Activated effector memory CD4-positive, alpha-beta T cell treated with Interleukin-2 at 50 U/mL for 16 hours (primary cell): ENCODE measurements at regions not wholly inside any gene's neighbourhood (a gene's known extent, or its start where the extent isn't known, plus 50 kb on each side); places are given as distances from the start of the nearest gene placed in this dataset.
A peak's percentile ranks its signal among the peaks of the same experiment; 100 is the strongest.

Experiments
- DNase-seq: peaks from one replicate; pipeline ENCODE4 v3.0.0-alpha.2; 2020

GRCh38 chr4:152156442-152156841, 379.4 kb downstream of the FBXW7 start:
- DNase-seq, result no peak

GRCh38 chr4:152155070-152155469, 380.8 kb downstream of the FBXW7 start:
- DNase-seq, result no peak

- DNase-seq, result no peak
These were observed 381.5 kb downstream of the FBXW7 start for GRCh38 chr4:152154433-152154832.

- DNase-seq, result no peak
These were observed 382.2 kb downstream of the FBXW7 start for GRCh38 chr4:152153476-152154270.

DNA sequence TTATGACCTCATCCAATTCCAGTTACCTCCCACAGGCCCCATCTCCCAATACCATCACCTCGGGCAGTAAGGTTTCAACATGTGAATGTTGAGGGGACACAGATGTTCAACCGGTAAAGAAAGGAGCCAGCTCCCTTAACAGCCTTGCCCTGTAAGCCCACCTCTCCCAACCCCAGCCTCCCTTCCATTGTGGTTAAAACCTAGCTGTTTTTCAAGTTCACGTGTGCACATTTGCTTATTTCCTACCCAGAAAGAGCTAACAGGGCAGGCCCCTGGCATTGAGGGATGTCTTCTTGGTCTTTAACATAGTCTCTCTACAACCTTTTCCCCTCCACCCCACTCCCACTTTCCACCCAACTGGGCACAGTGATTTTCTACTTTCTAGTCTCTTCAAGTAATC, 385.7 kb downstream of the FBXW7 start:
- DNase-seq, result no peak

DNA sequence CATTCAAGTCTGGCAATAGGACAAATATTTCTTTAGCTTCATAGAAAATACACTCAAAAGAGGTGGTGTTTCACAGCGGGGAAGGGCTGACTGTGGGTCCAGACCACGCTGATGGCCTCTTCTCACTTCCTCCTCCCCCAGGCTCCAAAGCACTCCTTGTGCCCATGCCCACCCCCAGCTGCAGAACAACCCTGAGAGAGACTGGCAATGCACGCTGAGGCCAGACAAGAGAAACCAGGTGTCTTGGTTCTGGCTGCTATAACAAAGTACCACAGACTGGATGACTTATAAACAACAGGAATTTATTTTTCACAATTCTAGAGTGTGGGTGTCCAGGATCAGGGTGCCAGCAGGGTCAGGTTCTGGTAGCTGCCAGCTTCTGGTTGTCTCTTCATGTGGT, 386.1 kb downstream of the FBXW7 start:
- no peak for DNase-seq

DNA sequence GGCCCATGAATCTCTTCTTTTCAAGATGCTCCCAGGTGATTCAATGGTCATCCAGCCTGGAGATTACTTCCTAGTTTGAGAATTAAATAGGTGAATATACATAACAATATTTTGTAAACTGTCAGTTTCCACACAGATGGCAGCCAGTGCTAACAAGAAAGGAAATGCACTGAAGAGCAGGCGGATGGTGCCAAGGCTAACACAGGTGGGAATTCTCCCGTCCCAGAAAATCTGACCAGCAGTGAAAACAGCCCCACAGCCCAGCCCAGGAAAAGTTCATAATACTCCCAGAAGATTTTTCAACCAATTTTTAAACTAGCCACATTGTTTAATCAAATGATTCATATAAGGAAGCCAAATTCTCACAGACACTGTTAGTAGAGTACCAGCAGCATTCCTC, 387.2 kb upstream of the GATB start:
- no peak for DNase-seq

DNA sequence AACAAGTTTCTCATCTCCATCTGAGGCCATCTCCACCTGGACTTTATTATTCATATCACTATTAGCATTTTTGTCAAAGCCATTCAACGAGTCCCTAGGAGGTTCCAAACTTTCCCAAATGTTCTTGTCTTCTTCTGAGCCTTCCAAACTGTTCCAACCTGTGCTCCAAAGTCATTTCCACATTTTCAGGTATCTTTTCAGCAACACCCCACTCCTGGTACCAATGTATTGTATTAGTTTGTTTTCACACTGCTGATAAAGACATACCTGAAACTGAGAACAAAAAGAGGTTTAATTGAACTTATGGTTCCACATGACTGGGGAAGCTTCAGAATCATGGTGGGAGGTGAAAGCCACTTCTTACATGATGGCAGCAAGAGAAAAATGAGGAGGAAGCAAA, 385.4 kb upstream of the GATB start:
- DNase-seq, result no peak

- DNase-seq, result no peak
These were observed 383.0 kb upstream of the GATB start for GRCh38 chr4:152143806-152144205.

DNA sequence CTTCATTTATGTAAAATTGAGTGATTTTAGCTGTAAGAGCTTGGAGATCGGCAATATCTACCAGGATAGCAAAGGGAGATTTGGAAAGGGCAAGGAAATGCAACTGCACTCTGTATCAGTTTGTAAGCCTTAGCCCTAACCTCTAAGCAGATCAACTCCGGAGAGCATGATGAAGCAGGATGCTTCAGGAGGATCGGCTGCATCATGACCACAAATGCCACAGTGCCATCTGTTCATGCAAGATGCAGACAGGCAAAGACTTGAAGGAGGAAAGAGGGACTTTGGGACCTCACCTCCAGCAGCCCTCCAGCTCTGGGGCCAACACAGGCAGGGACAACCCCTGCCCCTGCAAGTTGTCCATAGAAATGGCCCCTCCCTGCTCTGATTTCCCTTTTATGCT, 377.6 kb upstream of the GATB start:
- DNase-seq, result peak; percentile 31

DNA sequence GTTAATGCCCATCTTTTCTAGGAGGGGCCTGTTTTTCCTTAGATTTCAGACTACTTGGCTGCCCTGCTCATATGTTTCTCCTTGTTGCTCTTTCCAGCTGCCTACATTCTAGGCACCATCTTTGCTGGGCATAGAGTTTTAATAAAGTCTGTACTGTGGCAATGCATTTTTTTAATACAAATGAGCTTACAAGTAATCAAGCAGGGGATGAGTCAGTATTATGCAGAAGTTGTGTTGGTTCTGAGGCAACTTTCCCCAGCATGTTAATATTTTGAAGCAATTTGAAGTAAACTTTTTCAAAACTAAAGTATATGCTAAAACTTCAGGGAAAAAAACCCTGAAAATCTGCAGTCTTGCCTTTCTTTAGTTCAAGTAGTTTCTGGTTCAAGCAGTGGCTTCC, 372.0 kb upstream of the GATB start:
- no peak for DNase-seq

- no peak for DNase-seq
These were observed 367.5 kb upstream of the GATB start for GRCh38 chr4:152128356-152128755.

- DNase-seq, result no peak
These were observed 365.4 kb upstream of the GATB start for GRCh38 chr4:152126238-152126637.

DNA sequence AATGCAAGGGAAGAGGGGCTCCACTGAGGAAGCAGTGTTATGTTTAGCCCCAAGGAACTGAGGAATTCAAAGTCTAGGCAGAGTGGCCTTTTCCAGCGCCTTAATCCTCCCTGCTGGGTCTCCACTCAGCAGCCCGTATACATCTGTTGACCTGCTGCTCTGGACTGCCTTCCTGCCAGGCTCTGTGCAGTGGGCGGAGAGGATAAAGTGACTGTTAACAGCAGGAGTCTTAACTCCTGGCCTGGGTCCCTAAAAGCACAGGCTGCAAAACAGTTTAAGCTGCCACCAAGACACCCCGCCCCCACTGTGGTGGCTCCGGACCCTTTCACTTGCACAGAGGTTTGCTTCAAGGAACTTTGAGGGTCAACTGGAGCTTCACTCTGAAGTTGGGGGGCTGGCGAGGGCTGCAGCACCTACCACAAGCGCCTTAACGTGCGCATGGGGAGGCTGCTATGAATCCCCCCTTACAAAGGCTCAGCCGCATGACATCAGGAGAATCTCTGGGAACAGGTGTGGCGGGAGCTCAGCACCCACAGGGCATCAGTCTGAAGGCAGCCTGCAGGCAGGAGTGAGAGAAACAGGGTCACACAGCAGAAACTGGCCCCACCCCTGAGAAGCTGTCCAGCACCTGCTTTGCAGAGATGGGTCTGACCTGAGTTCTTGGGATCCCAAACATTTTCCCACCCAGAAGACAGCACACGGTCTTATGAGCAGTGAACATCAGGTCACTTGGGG, 358.2 kb upstream of the GATB start:
- no peak for DNase-seq

GRCh38 chr4:152117933-152118507, 357.2 kb upstream of the GATB start:
- DNase-seq, result no peak

- DNase-seq, result no peak
These were observed 356.7 kb upstream of the GATB start for GRCh38 chr4:152117520-152117919.

DNA sequence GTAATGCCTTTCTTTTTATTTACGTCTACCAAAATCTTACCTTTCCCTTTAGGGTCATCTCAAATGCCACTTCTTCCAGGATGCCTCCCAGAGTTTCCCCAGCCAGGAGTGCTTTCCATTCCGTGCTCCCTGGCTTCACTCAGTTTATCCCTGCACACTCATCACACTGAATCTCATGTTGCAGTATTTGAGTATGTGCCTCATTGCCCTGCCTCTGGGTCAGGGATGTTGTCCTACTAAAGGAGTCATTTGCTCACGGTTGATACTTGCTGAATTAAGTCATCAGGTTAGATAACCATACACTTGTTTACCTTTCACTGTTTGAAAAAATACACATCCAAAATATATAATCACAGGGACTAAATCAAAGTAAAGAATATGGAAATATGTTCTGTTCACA, 356.2 kb upstream of the GATB start:
- no peak for DNase-seq

DNA sequence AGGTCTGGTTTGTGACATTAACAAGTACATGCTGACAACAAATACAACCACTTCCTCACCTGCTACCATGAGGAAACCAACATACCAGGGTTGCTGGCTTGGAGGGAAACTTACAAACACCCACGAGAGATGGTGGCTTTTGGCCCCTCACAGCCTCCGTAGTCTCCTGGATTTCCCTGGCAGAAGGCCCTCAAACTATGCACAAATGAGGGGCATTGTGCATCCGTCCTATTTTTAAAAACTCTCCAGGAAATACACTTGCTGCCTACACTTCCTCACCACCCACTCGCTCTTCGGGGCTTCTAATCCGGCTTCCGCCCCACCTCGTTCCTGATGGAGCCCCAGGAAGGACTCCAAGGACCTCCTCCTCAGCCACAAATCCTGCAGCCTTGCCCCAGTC, 355.0 kb upstream of the GATB start:
- peak; percentile 48 for DNase-seq

- no peak for DNase-seq
These were observed 354.3 kb upstream of the GATB start for GRCh38 chr4:152115118-152115517.

DNA sequence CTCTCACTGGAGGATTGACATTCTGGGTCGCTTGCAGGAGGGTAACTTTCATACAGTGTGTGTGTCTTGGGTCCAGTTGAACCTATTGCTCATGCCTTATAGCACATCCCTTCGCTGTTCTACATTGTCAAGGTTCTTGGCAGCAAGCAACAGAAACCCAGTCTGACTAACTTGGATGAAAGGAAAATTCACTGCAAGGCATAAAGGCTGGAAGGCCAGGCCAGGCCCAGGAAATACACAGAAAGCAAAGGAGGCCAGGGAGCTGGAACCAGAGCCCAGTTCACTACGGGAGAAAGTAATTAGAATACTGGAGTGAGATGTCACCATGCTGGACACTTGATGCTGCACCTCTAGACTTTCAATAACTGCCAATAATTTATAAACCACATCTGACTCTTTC, 353.8 kb upstream of the GATB start:
- DNase-seq, result no peak

DNA sequence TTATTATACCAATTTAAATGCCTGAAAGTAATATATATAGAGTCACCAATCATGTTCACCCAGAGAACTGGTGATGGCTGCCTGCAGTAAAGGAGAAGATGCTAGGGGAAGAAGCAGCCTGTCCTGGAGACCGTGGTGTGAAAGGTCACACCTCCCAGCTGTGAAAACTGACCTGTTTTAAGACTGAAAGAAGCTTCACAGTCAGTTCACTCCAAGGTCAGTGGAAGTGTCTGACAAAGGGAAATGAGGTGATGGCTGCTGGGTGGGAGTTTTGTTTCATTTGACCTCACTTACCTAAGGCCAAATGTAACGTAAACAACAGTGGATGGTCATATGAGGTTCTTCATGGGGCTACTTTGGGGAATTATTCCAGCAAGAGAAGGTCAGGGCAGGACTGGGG, 352.1 kb upstream of the GATB start:
- DNase-seq, result no peak

DNA sequence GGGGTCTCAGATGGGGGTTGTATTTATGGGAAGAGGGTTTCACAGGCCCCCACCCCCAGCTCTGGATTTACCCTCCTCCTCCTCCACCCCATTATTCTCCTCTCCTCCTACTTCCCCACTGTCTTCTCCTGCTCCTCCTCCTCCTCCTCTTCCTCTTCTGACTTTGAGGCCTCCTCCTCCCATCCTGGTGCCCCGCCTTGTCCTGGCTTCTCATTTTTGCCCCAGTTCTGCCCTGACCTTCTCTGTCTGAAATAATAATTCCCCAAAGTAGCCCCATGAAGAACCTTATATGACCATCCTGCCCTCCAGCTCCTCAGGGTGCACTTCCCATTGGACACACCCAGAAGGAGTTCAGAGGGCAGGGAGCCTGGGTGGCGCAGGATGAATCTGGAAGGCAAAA, 351.4 kb upstream of the GATB start:
- no peak for DNase-seq

GRCh38 chr4:152110780-152111179, 350.0 kb upstream of the GATB start:
- no peak for DNase-seq
